SK-N-SH (cell line): ENCODE measurements at regions not wholly inside any gene's neighbourhood (a gene's known extent, or its start where the extent isn't known, plus 50 kb on each side); places are given as distances from the start of the nearest gene placed in this dataset.

Experiments used
- RAD21 ChIP-seq: IDR thresholded peaks from 2 replicates; pipeline ENCODE4 v1.6.1; 2012; ENCODE audit warnings: mild to moderate bottlenecking, low read length
- RXRA ChIP-seq: IDR thresholded peaks from 2 replicates; pipeline ENCODE4 v1.4.0; 2012; ENCODE audit warnings: low read depth, mild to moderate bottlenecking, borderline replicate concordance
- YY1 ChIP-seq: IDR thresholded peaks from 2 replicates; pipeline ENCODE4 v1.4.0; 2012; ENCODE audit warnings: low read depth, mild to moderate bottlenecking
- TF ChIP-seq, protein P1 (sequence below): fragments of 200-600 bp; sonication (generic); IDR thresholded peaks from 2 replicates; pipeline ENCODE4 v1.6.1; 2017; ENCODE audit warnings: antibody characterized with exemption, mild to moderate bottlenecking, moderate library complexity
- TF ChIP-seq, protein P2 (sequence below): fragments of 150-350 bp; IDR thresholded peaks from 2 replicates; pipeline ENCODE4 v1.6.1; 2017; ENCODE audit warnings: antibody characterized with exemption, low read length, low read depth, borderline replicate concordance

DNA sequence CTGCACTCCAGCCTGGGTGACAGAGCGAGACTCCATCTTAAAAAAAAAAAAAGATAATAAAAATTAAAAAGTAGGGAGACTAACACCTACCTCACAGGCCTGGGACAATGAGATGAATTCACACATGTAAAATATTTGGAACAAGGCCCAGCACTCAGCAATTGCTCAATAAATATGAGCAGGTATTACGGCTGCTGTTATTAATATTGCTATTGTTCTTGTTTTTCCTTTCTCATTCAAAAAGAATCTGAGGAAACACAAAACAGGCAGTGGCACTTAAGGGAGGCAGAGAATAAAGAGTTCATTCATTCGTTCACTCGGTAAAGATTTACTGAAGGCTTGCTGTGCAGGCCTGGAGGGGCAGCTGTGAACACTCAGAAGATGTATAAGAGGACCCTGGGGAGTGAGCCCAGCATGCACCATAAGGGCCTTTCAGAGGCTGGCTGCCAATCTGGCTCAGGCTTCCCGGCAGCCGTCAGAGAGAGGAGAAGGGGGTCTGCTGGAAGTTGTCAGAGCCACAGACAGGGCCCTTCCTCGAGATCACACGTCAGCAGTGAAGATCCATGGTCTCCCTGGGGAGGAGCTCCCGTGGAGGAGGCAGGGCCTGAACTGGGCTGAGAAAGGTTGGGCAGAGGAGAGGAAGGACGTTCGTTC, 51.6 kb upstream of the TCF20 start:
- TF ChIP-seq YY1 (no peak), RAD21 (no peak), RXRA (no peak)
- TF ChIP-seq, protein P1, sequence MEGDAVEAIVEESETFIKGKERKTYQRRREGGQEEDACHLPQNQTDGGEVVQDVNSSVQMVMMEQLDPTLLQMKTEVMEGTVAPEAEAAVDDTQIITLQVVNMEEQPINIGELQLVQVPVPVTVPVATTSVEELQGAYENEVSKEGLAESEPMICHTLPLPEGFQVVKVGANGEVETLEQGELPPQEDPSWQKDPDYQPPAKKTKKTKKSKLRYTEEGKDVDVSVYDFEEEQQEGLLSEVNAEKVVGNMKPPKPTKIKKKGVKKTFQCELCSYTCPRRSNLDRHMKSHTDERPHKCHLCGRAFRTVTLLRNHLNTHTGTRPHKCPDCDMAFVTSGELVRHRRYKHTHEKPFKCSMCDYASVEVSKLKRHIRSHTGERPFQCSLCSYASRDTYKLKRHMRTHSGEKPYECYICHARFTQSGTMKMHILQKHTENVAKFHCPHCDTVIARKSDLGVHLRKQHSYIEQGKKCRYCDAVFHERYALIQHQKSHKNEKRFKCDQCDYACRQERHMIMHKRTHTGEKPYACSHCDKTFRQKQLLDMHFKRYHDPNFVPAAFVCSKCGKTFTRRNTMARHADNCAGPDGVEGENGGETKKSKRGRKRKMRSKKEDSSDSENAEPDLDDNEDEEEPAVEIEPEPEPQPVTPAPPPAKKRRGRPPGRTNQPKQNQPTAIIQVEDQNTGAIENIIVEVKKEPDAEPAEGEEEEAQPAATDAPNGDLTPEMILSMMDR = no peak
- TF ChIP-seq, protein P2, sequence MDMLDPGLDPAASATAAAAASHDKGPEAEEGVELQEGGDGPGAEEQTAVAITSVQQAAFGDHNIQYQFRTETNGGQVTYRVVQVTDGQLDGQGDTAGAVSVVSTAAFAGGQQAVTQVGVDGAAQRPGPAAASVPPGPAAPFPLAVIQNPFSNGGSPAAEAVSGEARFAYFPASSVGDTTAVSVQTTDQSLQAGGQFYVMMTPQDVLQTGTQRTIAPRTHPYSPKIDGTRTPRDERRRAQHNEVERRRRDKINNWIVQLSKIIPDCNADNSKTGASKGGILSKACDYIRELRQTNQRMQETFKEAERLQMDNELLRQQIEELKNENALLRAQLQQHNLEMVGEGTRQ = no peak
